GM21515 (cell line): ENCODE measurements at regions not wholly inside any gene's neighbourhood (a gene's known extent, or its start where the extent isn't known, plus 50 kb on each side); places are given as distances from the start of the nearest gene placed in this dataset.
"Not testable (repeated sequence)": the region's sequence is repeated elsewhere in the genome, so short reads cannot be mapped to it uniquely, and the experiment has no call there.

Experiments used
- ATAC-seq: cut with Tn5 transposase; IDR thresholded peaks from one replicate; pipeline ENCODE4 v1.9.1; 2021; ENCODE audit not compliant: unreplicated experiment

- no peak for ATAC-seq
These were observed 1469.5 kb upstream of the CELF2 start for GRCh38 chr10:9547936-9548904.

GRCh38 chr10:9550810-9551209 is 1466.9 kb upstream of the CELF2 start:
- ATAC-seq: no peak

GRCh38 chr10:9554321-9554720 is 1463.4 kb upstream of the CELF2 start:
- no peak for ATAC-seq

DNA sequence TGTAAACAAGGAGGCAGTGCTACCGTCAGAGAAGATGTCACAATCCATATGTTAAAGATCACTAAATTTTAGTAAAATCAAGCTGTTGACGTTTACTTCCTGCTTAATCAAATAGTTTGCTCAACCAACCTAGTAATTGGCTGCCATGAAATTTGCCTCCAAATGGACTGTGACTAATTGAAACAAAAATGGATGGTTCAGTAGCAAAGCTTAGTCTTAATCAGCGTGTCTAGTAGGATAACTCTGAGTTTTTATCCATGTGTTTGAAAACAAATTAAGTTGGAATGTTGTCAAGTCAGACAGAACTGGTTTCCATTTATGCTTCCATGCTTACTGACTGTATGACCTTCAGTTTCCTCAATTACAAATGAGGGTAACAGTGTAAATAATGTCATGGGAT is 1456.7 kb upstream of the CELF2 start:
- ATAC-seq: no peak

- ATAC-seq: no peak
These were observed 1455.7 kb upstream of the CELF2 start for GRCh38 chr10:9561821-9562505.

DNA sequence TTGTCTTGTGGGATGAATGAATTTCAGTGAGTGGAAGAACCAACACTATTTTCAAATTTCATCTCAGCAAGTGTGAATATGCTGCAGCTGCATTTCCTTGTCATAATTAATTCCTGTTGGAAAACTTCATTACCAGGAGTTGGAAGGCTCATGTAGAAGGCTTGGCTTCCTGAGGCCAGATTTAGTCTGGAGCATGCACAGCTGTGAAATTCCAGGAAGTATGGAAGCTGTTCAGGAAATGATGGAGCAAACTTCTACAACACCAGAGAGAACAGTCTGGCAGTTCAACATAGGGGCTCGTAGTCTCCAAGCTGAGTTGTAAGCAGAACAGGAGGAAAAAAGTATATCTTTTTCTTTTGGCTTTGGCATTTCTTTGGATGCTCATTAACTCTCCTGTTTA is 1439.9 kb upstream of the CELF2 start:
- ATAC-seq: no peak

DNA sequence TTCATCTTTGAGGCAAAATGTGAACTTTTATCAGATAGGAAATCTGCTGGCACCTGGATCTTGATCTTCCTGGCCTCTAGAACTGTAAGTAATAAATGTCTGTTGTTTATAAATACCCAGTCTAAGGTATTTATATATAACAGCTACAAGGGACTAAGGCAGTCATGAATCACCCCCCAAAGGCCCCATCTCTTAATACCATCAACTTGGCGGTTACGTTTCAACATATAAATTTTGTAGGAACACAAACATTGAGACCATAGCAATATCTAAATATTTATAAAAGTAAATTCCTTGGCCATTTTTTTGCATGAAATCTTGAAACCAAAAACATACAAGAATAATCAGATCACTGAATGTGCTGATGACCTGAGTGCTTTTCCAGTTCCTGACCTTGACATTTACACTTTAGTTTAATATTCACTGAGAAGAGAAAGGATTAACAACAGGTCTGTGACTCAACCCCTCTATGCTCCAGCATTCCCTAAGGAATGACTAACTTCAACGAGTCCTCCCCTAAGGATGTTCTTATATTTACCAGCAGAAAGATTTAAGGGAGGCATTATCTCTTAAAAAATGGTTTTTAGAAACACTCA is 1438.5 kb upstream of the CELF2 start:
- ATAC-seq: no peak

GRCh38 chr10:9582803-9583202 is 1434.9 kb upstream of the CELF2 start:
- ATAC-seq: not testable (repeated sequence)

DNA sequence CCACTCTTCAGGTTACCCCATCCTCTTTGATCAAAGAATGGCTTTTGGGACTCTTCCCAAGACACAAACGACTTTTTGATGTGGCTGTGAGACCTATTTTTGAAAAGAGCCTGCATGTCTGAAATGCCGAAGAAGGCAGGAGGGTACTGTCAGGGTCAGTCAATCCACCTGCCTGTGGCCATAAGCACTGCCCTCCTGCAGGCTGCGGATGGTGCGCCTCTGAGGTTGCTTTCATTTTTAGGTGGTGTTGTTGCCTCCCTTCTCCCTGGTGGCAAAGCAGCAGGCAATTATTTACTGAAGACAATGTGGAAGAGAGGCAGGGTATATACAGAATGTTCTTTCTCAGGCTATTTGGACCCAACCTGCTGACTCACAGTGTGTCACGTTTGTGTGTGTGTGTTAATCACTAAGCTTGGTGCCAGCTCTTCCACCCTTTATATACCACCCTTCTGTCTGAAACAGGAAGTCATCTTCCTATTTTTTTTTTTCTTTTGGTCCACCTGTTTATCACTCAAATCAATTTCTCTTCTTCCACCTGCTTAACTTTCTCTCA is 1421.2 kb upstream of the CELF2 start:
- no peak for ATAC-seq

DNA sequence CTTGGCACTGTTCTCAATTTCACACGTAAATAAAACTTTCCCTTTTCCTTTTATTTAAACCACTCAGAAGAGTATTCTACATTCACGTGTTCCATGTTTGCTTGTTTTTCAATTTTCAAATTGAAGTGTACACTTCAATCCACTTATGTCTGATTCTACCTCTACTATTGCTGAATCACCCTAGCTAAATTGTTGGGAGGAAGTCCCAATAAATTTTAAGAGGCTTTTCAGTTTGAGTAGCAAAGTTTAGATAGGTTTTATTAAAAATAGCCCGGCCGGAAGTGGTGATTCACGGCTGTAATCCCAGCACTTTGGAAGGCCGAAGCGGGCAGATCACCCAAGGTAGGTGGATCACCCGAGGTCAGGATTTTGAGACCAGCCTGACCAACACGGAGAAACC is 1414.7 kb upstream of the CELF2 start:
- no peak for ATAC-seq

GRCh38 chr10:9603972-9604371 is 1413.7 kb upstream of the CELF2 start:
- ATAC-seq: no peak

DNA sequence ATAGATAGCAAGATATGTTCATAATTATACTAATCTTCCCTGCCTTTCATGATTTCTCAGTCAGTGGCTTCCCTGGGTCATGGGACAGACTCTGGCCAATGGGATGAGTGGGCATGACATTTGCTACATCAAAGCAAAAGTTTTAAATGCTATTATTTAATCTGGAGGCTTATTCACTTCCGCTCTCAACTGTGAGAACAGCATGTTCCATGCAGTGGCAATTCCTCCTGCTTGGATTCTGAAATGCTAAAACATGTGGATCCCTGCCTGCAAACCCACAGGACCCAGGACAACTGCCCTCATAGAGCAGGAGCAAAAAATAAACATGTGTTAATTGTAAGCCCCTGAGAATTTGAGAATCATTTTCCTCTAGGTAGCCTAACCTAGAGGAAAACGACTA is 1412.4 kb upstream of the CELF2 start:
- ATAC-seq: no peak

DNA sequence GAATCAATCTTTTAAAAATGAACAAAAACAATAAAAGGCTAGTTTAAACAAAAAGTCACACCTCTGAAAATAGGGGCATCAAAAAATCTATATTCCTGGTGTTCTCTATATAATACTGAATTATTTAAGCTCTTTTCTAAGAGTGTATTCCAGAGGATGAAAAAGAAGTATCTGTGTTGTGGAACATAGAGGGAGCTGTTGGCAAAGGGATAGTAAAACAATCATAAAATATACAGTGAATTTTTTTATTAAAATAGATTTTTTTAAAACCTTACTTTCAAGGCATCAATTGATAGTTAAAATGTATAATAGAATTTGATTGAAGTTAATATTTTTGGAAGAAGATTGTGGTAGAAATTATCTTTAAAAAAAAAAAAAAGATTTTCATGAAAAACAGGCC is 1409.1 kb upstream of the CELF2 start:
- ATAC-seq: no peak

GRCh38 chr10:9613338-9614075 is 1404.2 kb upstream of the CELF2 start:
- peak; percentile 87 for ATAC-seq

DNA sequence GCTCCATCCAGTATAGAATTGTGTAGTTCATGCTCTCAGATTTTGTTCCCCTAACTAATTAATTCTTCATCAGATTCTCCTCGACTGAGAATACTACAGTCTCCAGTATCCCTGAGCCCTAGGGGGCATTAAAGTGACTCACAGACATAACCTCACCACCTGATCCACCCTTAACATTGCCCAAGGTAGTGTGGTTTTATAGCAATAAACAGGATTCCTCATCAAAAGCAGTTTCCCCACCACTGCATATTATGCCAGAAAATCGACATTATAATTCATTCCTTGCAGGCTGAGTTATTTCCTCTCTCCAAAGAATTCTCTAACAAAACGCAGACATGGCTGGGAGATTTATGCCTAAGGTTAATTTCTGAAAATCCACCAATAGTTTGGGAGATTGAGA is 1402.5 kb upstream of the CELF2 start:
- ATAC-seq: no peak

GRCh38 chr10:9621216-9621615 is 1396.5 kb upstream of the CELF2 start:
- ATAC-seq: no peak

- ATAC-seq: no peak
These were observed 1392.4 kb upstream of the CELF2 start for GRCh38 chr10:9625304-9625703.

DNA sequence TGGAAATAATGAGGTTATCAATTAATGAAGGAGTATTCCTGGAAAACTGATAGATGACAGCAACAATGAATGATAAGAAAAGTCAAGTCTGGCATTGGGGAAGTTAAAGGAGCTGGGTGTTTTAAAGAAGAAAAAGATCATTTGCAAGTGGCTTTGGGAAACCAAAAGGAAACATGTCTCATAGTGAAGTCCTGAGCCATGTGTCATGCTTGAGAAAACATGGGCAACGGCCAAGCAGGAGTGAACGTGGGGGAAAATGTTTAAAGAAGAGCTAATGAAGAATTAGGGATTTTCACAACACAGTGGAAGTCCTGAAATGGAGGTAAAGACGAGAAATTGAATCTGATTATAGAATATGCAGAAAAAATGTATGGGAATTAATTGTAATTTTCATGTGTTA is 1383.2 kb upstream of the CELF2 start:
- no peak for ATAC-seq

GRCh38 chr10:9635691-9636090 is 1382.0 kb upstream of the CELF2 start:
- no peak for ATAC-seq

- ATAC-seq: no peak
These were observed 1381.5 kb upstream of the CELF2 start for GRCh38 chr10:9636216-9636615.

- ATAC-seq: no peak
These were observed 1373.9 kb upstream of the CELF2 start for GRCh38 chr10:9643782-9644181.
